HG03520 (cell line): ENCODE measurements at regions not wholly inside any gene's neighbourhood (a gene's known extent, or its start where the extent isn't known, plus 50 kb on each side); places are given as distances from the start of the nearest gene placed in this dataset.

ENCODE experiments used
- ATAC-seq: cut with Tn5 transposase; IDR thresholded peaks from one replicate; pipeline ENCODE4 v1.9.1; 2021; ENCODE audit warnings: mild to moderate bottlenecking, moderate library complexity; ENCODE audit not compliant: unreplicated experiment

GRCh38 chr22:49100316-49100715 lies 727.4 kb downstream of the BRD1 start:
- no peak for ATAC-seq

- no peak for ATAC-seq
These were observed 728.1 kb downstream of the BRD1 start for GRCh38 chr22:49099496-49100124.

DNA sequence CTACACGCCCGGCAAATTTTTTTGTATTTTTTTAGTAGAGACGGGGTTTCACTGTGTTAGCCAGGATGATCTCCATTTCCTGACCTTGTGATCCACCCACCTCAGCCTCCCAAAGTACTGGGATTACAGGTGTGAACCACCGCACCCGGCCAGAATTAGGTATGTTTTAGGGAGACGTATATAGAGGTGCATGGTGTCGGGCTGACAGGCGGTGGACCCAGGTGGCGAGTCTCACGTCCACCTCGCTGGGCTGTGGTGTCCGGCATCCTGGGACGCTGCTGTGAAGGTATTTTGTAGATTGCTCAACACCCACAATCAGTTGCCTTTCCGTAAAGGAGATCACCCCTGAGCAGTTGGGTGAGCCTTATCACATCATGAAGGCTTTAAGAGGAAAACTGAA lies 728.6 kb downstream of the BRD1 start:
- ATAC-seq: no peak

GRCh38 chr22:49097966-49098365 lies 729.7 kb downstream of the BRD1 start:
- ATAC-seq: no peak

DNA sequence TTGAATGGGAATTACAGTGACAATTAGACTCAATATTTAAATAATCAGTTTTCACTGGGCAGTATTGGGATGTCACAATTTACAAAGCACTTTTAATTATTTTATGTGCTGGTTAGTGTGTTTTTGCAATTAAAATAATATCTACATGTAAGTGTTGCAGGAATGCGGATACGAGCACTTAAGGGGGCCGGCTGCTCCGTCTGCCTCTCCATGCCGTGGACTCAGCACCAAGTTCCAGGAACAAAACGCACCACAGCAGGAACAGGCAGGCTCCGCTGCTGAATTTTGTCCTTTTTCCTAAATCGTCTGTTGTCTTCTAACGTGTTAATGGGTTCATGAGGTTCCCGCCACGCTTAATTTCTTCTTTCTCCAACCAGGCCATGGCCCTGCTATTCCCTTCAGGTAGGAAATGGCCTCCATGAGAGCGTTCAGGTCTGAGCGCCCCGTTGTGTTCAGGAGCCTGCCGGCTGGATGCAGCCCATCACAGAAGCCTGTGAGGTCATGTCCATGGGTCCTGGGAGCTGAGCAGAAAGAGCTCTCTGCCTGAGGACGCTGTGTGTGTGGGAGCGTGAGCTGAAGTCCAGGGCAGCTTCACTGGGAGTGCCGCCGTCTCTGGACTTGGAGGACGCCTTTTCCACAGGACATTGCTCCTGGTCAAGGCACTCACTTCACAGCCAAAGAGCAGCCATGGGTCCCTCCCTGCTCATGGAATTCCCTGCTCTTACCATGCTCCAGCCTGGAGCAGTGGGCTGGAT lies 730.3 kb downstream of the BRD1 start:
- ATAC-seq: no peak

DNA sequence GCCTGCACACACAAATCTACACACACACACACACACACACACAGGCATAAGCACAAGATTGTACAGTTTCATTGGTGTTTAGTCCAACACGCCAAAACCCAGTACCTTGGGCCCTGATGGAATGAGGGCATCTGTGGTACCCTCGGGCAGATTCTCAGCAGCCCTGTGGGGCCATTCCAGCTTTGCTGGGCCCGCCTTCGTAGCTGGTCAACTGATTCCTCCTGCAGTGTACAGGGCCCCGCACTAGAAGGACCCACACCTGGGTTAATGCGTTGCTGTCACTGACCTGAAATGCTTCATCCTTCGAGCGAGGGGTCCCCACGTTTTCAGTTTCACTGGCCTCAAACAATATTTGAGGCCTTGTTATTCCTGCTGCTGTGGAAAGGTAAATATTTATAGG lies 731.2 kb downstream of the BRD1 start:
- no peak for ATAC-seq

GRCh38 chr22:49095366-49095765 lies 732.3 kb downstream of the BRD1 start:
- ATAC-seq: no peak

GRCh38 chr22:49094858-49095257 lies 732.8 kb downstream of the BRD1 start:
- no peak for ATAC-seq

- no peak for ATAC-seq
These were observed 733.5 kb downstream of the BRD1 start for GRCh38 chr22:49094151-49094550.

- no peak for ATAC-seq
These were observed 734.3 kb downstream of the BRD1 start for GRCh38 chr22:49093192-49093880.

GRCh38 chr22:49092716-49093115 lies 735.0 kb downstream of the BRD1 start:
- no peak for ATAC-seq

- no peak for ATAC-seq
These were observed 735.6 kb downstream of the BRD1 start for GRCh38 chr22:49091917-49092545.

DNA sequence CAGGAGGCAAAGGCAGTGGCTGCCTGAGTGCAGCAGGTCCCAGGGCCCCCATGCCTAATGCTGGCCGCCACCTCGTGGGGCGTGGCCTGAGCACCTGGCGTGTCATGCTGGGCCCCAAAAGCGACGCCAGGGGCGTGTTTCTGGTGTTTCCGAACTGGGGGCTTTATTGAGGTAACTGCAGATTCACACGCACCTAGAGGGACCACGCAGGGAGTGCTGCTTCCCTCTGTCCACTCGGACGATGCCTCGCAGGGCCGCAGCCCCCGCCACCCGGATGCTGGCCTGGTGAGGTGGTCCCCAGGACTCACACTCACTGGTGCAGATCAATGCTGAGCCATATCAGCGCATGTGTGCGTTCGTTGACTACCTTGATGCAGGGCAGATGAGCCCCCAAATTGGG lies 736.2 kb downstream of the BRD1 start:
- ATAC-seq: no peak

DNA sequence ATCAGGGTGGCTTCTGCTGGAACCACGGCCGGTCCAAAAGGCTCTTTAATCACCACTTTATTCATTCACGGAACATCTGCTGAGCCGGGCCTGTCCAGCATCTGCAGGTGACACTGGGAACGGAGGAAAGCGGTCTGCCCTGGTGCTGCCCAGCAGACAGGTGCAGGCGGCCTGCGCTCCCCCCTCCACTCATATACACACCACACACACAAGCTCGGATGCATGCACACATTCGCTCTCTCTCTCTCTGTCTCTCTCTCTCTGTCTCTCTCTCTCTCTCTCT lies 736.9 kb downstream of the BRD1 start:
- ATAC-seq: no peak

DNA sequence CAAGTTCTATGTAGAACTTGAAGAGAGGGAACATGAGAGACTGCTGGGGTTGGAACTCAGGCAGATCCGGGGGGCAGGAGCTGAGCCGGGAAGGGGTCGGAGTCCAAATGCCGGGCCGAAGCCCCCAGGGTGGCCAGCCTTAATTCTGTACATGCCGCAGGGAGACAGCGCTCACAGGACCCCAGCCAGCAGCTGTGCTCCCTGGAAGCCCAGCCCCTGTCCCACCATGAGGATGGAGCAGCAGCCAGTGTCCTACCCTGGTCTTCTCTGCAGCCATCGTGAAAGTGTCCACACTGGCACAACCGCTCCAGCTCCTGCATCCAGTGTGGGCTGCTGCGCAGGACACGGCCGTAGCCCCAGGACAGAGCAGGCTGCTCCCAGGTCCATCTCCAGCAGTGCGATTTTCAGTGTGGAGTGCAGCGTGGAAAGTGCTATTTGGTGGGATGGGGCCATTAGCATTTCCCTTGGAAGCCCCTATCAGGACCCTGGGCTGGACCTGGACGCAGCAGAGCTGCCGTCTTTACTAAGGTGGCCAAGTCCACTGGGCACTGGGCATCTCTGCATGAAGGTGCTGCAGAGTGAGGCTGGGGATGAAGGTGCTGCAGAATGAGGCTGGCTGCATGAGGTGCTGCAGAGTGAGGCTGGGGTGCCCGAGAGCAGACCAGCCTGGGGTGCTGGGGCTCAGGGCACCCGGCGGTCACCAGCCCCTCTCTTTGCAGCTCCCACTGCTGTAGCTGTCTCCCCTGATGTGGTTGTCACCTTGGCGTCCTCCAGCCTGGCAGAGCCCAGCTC lies 737.4 kb downstream of the BRD1 start:
- no peak for ATAC-seq

DNA sequence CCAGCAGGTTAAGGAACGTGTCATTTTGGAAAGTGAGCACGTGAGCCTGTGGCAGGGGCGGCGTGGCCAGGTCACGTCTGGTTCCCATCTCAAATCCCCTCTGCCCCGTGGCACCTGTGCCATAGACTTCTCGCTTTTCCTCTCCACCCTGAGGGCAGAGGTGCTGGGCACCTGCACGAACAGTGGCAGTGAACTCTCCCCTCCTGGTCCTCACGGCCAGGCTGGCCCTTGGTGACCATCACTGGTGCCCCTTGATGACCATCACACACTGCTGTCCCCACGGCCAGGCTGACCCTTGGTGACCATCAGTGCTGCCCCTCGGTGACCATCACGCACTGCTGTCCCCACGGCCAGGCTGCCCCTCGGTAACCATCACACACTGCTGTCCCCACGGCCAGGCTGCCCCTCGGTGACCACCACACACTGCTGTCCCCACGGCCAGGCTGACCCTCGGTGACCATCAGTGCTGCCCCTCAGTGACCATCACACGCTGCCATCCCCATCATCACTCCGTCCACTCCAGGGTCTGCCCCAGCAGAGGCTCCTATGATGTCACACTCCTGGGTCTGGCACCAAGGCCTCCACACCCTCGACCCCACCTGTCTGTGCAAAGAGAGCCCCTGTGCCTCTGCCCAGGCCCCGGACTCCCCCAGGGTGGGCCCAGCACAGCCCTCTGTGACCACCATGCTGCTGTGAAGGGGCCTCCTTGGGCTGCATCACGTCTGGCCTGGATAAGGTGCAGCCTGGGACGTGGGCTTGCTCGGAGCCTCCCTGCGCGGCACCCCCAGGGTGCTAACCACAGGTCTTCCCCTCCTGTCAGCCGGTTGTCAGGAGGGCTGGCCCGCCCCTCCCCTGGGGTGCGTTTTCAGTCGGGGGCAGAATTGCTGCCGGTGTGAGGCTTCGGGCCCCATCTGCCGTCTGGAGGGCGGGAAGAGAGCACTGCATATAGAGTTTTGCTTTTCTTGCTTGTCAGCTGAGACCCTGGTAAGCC lies 738.6 kb downstream of the BRD1 start:
- no peak for ATAC-seq

DNA sequence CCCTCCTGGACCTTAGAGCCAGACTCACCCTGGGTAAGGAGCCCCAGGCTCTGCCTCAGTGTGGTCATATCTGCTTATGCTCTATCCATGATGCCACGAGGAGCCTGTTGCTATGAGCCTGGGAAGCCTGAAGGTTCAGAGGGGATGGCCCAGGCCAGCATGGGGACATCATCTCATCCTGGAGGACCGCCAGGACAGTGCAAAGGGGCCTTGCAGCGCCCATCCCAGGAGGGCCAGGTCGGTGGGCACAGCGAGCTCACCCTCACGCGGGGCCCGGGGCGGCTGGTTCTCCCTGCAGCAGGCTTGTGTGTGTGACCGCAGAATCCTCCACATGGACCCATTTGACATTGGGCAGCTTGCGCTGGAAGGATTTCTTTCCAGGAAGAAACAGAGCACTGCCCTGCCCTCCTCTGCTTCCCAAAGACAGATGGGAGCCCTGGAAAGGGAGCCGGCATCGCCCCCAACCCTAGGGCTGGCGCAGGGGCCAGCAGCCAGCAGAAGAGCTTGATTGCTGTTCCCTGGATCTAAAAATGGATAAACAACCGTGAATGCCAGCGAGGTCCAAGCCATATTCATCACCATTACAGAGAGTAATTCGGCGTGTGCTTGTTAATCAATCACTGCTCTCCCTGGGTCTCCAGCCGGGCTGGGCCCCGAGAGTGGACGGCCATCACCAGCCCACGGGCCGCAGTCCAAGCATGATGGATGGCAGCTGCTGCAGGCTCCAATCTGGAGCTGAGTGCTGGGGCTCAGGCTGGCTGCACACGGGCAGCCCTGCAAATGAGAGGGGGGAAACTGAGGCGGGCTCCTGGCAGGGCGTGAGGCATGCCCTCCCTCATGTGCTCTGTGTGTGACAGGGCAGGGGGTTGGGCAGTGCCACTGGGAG lies 739.7 kb downstream of the BRD1 start:
- ATAC-seq: no peak

- ATAC-seq: no peak
These were observed 740.5 kb downstream of the BRD1 start for GRCh38 chr22:49087198-49087597.

GRCh38 chr22:49086606-49087157 lies 741.0 kb downstream of the BRD1 start:
- no peak for ATAC-seq
